Fibroblast of pulmonary artery (primary cell): ENCODE measurements at regions not wholly inside any gene's neighbourhood (a gene's known extent, or its start where the extent isn't known, plus 50 kb on each side); places are given as distances from the start of the nearest gene placed in this dataset.
"Not testable (repeated sequence)": the region's sequence is repeated elsewhere in the genome, so short reads cannot be mapped to it uniquely, and the experiment has no call there.

Source experiments
- DNase-seq: peaks from one replicate; pipeline ENCODE4 v3.0.0-alpha.2; 2010; ENCODE audit warnings: low read depth
- H3K4me3 ChIP-seq: replicated peaks from 2 replicates; pipeline ENCODE4 v1.5.1; 2011; ENCODE audit warnings: low read depth, mild to moderate bottlenecking, control low read depth, low read length, moderate library complexity
- CTCF ChIP-seq: IDR thresholded peaks from 2 replicates; pipeline ENCODE4 v1.5.1; 2011; ENCODE audit warnings: mild to moderate bottlenecking, control low read depth, low read length, inconsistent platforms; ENCODE audit errors: missing control alignments

GRCh38 chr1:239977416-239977815, 114.3 kb upstream of the FMN2 start:
- no peak for DNase-seq
- H3K4me3 ChIP-seq: no peak overlapping the region
- TF ChIP-seq CTCF: no peak

- no peak for DNase-seq
- TF ChIP-seq CTCF: no peak
- H3K4me3 ChIP-seq: no peak overlapping the region
Observed at GRCh38 chr1:239979456-239979855, 112.2 kb upstream of the FMN2 start.

GRCh38 chr1:239982762-239983161, 108.9 kb upstream of the FMN2 start:
- H3K4me3 ChIP-seq: no peak overlapping the region
- DNase-seq: no peak
- TF ChIP-seq CTCF: no peak

- H3K4me3 ChIP-seq: no peak overlapping the region
- no peak for DNase-seq
- TF ChIP-seq CTCF: no peak
Observed at GRCh38 chr1:239985044-239985443, 106.6 kb upstream of the FMN2 start.

- DNase-seq: peak; percentile 66
Observed at GRCh38 chr1:239987103-239987745, 104.5 kb upstream of the FMN2 start.

GRCh38 chr1:239989990-239990389, 101.7 kb upstream of the FMN2 start:
- H3K4me3 ChIP-seq: no peak overlapping the region
- TF ChIP-seq CTCF: no peak
- no peak for DNase-seq

More at GRCh38 chr1:239987103-239987745, 104.5 kb upstream of the FMN2 start:
- TF ChIP-seq CTCF: peak; percentile 81
- H3K4me3 ChIP-seq: no peak overlapping the region

GRCh38 chr1:239992566-239992965, 99.1 kb upstream of the FMN2 start:
- not testable (repeated sequence) for DNase-seq, H3K4me3 ChIP-seq
